GM12891 (cell line): ENCODE measurements at regions not wholly inside any gene's neighbourhood (a gene's known extent, or its start where the extent isn't known, plus 50 kb on each side); places are given as distances from the start of the nearest gene placed in this dataset.

Source experiments
- POLR2A ChIP-seq: IDR thresholded peaks from 2 replicates; pipeline ENCODE4 v1.6.1; 2011; ENCODE audit warnings: low read depth, low read length, control low read depth
- TAF1 ChIP-seq: IDR thresholded peaks from 2 replicates; pipeline ENCODE4 v1.6.1; 2011; ENCODE audit warnings: low read depth, low read length, control low read depth

DNA sequence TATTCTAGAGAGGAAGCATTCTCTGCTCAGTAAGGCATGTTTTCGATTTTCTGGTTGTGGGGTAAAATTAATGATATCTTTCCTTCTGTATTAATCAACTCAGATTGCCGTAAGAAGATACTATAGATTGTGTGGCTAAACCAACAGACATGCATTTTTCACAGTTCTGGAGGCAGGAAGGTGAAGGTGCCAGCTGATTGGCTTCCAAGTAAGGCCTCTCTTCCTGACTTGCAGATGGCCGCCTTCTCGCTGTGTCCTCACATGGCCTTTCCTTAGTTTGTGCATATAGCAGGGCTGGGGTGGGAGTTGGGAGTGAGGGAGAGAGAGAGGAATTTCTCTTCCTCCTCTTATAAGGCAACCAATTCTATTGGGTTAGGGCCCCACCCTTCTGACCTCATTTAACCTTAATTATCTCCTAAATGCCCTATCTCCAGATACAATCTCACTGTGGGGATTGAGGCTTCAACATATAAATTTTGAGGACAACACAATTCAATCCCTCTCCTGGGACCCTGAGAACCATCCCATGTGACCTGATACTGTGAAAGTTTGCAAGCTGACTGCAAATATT lies 52.3 kb upstream of the MRPS6 start:
- TF ChIP-seq POLR2A (no peak), TAF1 (no peak)
